Activated CD4-positive, CD25-positive, alpha-beta regulatory T cell treated with anti-CD3 and anti-CD28 coated beads, Interleukin-2, amount 50 U/mL, for 24 hours (primary cell): ENCODE measurements at regions not wholly inside any gene's neighbourhood (a gene's known extent, or its start where the extent isn't known, plus 50 kb on each side); places are given as distances from the start of the nearest gene placed in this dataset.
"Not testable (repeated sequence)": the region's sequence is repeated elsewhere in the genome, so short reads cannot be mapped to it uniquely, and the experiment has no call there.

ENCODE experiments used
- ATAC-seq, 2 donors: fragments of 150-1000 bp; cut with Tn5 transposase; one replicate each; pipeline ENCODE4 v1.10.0; 2021; ENCODE audit warnings: mild to moderate bottlenecking in 1 of 2, moderate library complexity in 1 of 2

GRCh38 chr13:23947893-23948292 lies 50.6 kb upstream of the C1QTNF9B start:
- ATAC-seq = no peak

- no peak for ATAC-seq
Observed at GRCh38 chr13:23949200-23949599, 51.9 kb upstream of the C1QTNF9B start.

GRCh38 chr13:23949736-23950135 lies 52.4 kb upstream of the C1QTNF9B start:
- no peak for ATAC-seq

GRCh38 chr13:23950736-23951510 lies 53.6 kb upstream of the C1QTNF9B start:
- ATAC-seq = no peak

GRCh38 chr13:23952796-23953195 lies 55.5 kb upstream of the C1QTNF9B start:
- ATAC-seq = no peak

- ATAC-seq = no peak
Observed at GRCh38 chr13:23953860-23954512, 56.7 kb upstream of the C1QTNF9B start.

- no peak for ATAC-seq
Observed at GRCh38 chr13:23955064-23955463, 57.8 kb upstream of the C1QTNF9B start.

GRCh38 chr13:23956106-23956505 lies 58.8 kb upstream of the C1QTNF9B start:
- peak in 1 of 2 donors; percentile 49 for ATAC-seq

- ATAC-seq = no peak
Observed at GRCh38 chr13:23957981-23958380, 60.7 kb upstream of the C1QTNF9B start.

- ATAC-seq = no peak
Observed at GRCh38 chr13:23959231-23959862, 62.0 kb upstream of the C1QTNF9B start.

GRCh38 chr13:23960566-23961156 lies 63.4 kb upstream of the C1QTNF9B start:
- no peak for ATAC-seq

GRCh38 chr13:23963184-23963931 lies 66.1 kb upstream of the C1QTNF9B start:
- ATAC-seq = no peak

- no peak for ATAC-seq
Observed at GRCh38 chr13:23963947-23964346, 66.6 kb upstream of the C1QTNF9B start.

- no peak for ATAC-seq
Observed at GRCh38 chr13:23965346-23965745, 68.0 kb upstream of the C1QTNF9B start.

GRCh38 chr13:23966221-23966690 lies 69.0 kb upstream of the C1QTNF9B start:
- no peak for ATAC-seq

- peak; percentile 78 to 81 for ATAC-seq
Observed at GRCh38 chr13:23966691-23967615, 69.7 kb upstream of the C1QTNF9B start.

GRCh38 chr13:23967792-23968191 lies 70.5 kb upstream of the C1QTNF9B start:
- ATAC-seq = not testable (repeated sequence)

GRCh38 chr13:23969647-23970046 lies 72.3 kb upstream of the C1QTNF9B start:
- ATAC-seq = no peak

GRCh38 chr13:23979361-23980159 lies 82.3 kb upstream of the C1QTNF9B start:
- peak; percentile 34 to 38 for ATAC-seq

- ATAC-seq = peak; percentile 84 to 86
Observed at GRCh38 chr13:23980160-23980551, 82.9 kb upstream of the C1QTNF9B start.

GRCh38 chr13:23983671-23984070 lies 86.4 kb upstream of the C1QTNF9B start:
- ATAC-seq = no peak
